ENCODE measurements at regions not wholly inside any gene's neighbourhood (a gene's known extent, or its start where the extent isn't known, plus 50 kb on each side); places are given as distances from the start of the nearest gene placed in this dataset.
A peak's percentile ranks its signal among the peaks of the same experiment; 100 is the strongest.
"Not testable (repeated sequence)": the region's sequence is repeated elsewhere in the genome, so short reads cannot be mapped to it uniquely, and the experiment has no call there.

- no peak for DNase-seq (ENCODE audit: low read depth)
Measured at GRCh38 chr14:35988972-35989690, 163.0 kb downstream of the BRMS1L start.

DNA sequence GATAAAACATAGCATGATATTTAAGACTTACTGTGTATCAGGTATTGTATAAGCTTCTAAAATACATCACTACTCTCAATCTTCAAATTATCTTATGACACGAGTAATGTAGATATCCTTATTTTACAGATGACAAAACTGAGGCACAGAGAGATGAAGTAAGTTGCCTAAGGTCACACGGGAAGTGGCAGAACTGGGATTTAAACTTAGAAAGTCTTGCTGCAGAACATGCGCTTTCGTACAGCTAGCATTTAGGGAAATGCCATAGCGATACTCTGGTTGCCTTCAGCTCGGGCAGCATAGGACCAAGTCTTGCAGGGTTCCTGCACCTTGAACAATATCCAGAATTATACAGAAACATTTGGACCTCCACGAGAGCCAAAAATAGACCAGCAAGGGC lies 162.4 kb downstream of the BRMS1L start:
- DNase-seq (ENCODE audit: low read depth): no peak

DNA sequence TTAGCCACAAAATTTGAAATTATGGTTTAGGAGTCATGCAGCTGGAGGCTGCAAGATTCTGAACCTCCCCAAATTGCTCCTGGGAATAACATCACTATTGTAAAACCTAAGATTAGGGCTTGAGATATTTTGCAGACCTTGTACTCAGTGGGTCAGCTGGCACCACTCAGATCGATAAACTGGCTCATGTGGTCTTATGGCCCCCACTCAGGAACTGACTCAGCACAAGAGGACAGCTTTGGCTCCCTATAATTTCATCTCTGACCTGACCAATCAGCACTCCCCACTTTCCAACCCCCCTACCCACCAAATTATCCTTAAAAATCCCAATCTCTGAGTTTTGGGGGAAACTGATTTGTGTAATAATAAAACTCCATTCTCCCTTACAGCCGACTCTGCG lies 161.6 kb downstream of the BRMS1L start:
- no peak for DNase-seq (ENCODE audit: low read depth)

DNA sequence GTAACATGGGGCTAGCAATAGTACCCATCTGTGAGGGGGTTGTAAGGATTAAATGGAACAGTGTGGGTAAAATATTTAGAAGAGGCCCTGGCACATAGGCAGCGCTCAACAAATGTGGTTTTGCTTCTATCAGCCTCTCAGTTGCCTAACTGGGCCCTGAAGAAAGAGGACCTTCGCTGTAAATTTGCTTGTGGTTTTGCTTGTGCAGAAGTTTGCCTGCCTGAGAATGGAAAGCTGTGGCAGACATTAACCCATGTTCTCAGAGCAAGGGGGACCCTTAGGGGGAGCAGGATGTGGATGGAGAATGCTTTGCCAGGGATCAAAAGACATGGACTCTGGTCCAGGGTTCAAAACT lies 160.1 kb downstream of the BRMS1L start:
- DNase-seq (ENCODE audit: low read depth): no peak

- peak; percentile 4 for DNase-seq (ENCODE audit: low read depth)
Measured at GRCh38 chr14:35985474-35986218, 159.5 kb downstream of the BRMS1L start.

DNA sequence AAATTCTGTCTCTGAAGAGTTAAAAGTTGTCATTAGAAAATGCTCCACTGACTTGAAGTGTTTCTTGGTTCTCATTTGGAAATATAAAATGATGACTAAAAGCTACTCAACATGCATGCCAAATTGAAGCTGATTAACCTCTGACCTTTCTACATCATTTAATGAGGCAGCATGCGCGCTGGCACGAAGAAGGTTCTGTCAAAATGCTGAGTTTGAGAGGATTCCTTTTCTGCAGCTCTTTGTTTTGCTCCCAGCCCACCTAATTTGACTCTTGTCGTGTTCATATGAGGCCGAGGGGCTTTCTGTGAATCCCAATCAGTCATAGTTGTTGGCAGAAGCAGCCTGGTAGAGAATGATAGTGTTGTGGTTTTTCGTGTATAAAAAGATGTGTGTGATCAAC lies 153.4 kb downstream of the BRMS1L start:
- no peak for DNase-seq (ENCODE audit: low read depth)

- no peak for DNase-seq (ENCODE audit: low read depth)
Measured at GRCh38 chr14:35978561-35978960, 152.4 kb downstream of the BRMS1L start.

DNA sequence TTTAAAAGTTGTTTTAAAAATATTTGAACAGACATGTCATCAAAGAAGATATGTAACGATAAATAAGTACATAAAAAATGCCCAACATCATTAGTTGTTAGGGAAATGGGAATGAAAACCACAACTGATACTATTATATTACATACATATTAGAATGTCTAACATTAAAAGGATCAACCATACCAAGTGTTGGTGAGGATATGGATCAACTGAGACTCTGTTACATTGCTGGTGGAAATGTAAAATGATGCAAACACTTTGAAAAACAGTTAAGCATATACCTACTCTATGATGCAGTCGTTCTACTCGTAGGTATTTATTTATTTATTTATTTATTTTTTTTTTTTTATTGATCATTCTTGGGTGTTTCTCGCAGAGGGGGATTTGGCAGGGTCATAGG lies 149.7 kb downstream of the BRMS1L start:
- no peak for DNase-seq (ENCODE audit: low read depth)

DNA sequence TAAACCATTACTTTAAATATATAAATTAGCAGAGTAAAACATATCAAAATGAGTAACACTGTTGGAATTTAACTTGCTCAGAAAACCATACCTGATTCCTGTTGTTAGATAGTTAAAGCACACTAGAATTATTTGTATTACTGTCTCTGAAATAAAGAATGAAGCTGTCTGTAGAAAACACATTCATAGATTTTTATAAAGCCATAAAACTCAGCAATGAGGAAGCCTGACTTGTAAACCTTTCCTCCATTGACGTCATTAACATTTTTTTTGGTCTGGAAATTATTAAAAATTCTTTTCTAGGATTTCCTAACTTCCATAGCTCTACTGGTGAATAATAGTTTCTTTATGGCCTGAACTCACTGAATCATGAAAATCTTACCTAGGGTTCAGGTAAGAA lies 147.6 kb downstream of the BRMS1L start:
- DNase-seq (ENCODE audit: low read depth): no peak

DNA sequence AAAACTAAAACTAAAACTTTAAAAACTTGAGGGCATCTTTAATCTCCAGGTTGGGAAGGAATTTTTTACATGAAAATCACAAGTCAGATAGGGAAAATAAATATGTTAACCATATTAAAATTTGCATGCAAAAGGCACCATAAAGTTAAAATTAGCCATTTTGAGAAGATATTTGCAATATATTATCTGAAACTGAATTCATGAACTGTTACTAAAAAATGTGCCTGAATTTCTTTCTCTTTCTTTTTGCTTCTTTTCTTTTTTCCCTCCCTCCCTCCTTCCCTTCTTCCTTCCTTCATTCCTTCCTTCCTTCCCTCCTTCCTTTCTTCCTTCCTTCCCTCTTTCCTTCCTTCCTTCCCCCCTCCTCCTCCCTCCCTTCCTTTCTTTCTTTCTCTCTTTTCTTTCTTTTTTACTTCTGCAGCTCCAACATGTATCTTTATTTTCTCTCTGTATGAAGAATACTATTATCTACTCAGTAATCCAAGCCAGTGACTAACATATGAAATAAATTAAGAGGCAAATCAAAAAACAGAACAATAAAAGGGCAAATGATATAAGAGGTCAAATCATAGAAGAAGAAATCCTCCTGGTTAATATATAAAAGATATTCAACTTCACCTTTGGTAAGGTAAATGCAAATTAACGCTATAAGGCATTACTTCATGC lies 146.0 kb downstream of the BRMS1L start:
- no peak for DNase-seq (ENCODE audit: low read depth)

DNA sequence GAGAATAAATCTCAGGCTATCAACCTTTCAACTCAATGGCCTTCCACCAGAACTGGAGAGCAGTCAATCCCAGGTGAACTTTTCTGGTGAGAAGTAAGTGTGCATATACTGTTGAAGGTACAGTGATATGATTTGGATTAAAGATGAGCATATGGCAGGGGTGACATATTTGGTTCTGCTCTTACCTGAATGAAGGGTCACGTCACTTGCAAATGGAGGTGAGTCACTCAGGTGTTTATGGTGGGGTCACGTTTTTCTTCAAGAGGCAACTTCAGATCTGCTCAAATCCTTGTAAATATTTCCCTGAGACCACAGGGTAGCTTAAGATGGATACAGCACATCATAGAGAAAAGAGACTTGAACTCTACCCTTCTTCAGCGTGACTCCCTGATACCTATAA lies 143.2 kb downstream of the BRMS1L start:
- DNase-seq (ENCODE audit: low read depth): no peak

DNA sequence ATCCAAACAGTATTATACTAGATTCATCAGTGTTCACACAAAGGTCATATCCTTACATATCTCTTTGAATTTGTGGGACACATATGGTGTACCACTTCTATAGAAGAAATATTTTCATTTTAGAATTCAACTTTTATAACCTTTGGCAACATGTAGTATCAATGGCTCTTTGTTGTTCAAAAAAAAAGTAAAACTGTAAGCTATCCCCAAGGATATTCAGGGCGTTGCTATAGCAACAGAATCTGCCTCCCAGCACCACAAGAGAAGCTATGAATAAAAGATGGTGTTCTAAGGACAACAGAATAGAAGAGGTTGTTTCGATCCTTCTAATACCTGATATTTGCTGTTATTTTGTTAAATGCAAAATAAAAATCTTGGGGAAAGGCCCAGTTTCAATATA lies 139.3 kb downstream of the BRMS1L start:
- DNase-seq (ENCODE audit: low read depth): no peak

DNA sequence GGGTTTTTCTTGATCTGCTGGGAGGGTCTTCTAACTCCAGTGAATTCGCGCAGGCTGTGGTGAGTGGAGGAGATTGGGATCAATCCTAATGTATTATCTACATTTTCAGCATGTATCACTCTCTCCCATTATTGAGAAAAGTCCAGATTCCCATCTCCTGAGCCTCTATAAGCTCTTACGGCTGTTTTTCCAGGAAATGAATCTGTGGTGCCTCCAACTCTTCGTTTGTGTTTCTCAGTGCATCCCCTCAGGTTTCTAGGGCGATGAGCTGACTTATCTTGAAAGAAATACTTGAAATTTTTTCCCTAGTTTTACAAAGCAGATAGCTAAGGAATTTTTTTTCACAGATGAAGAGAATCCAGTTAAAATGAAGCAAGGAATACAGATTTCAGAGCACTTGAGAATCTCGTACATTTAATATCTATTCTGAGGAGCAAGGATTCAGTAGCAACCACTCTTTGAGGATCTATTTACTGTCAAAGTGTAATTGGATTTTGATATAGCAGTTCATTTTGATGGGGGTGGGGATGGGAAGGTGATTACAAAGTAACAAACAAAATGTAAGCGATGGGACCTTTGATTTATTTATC lies 138.7 kb downstream of the BRMS1L start:
- DNase-seq (ENCODE audit: low read depth): no peak

- no peak for DNase-seq (ENCODE audit: low read depth)
Measured at GRCh38 chr14:35963209-35963608, 137.1 kb downstream of the BRMS1L start.

DNA sequence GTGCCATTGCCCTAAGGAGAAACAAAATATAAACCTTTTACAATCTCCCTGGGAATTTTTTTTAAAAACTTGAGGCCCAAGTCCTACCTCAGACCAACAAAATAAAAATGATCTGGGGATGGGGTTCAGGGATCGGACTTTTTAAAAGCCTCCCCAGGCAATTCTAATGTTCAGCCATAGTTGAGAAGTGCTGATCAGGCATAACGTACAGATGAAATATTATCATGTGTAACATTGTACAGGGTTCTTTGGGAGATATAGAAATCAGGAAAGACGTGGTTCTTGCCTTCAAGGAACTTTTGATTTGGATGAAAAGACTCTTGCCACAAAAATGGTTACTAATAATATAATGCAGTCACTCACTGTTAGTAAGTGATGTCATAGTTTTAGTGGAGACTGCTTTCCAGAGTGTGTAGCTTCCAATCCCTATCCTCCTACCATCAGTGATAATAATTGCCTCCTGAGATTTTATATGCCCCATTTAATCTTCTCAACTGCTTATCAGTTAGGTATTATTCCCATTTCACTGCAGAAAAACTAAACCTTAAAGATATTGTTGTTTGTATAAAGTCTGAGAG lies 135.6 kb downstream of the BRMS1L start:
- DNase-seq (ENCODE audit: low read depth): no peak

DNA sequence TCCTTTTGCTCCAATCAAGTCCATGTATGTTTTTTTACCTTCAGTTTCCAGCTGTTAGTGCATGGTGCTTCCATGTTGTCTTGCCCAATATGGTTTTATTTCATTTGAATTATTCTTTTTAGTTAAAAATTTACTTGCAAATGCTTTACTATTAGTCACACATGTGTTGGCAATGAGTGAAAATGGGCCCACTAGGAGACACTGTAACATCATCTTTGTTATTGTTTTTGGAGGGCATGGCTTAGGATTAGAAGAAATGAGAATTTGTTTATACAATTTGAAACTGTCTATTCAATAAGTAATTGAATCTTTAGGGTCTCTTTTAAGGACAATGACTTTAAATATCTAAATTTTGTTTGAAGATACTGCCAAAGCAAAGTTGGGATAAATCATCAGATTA lies 133.7 kb downstream of the BRMS1L start:
- no peak for DNase-seq (ENCODE audit: low read depth)

GRCh38 chr14:35958499-35958898 lies 132.4 kb downstream of the BRMS1L start:
- DNase-seq (ENCODE audit: low read depth): no peak

GRCh38 chr14:35956376-35957085 lies 130.4 kb downstream of the BRMS1L start:
- no peak for DNase-seq (ENCODE audit: low read depth)

- DNase-seq (ENCODE audit: low read depth): no peak
Measured at GRCh38 chr14:35952584-35952983, 126.4 kb downstream of the BRMS1L start.

- no peak for DNase-seq (ENCODE audit: low read depth)
Measured at GRCh38 chr14:35949920-35950513, 123.9 kb downstream of the BRMS1L start.

DNA sequence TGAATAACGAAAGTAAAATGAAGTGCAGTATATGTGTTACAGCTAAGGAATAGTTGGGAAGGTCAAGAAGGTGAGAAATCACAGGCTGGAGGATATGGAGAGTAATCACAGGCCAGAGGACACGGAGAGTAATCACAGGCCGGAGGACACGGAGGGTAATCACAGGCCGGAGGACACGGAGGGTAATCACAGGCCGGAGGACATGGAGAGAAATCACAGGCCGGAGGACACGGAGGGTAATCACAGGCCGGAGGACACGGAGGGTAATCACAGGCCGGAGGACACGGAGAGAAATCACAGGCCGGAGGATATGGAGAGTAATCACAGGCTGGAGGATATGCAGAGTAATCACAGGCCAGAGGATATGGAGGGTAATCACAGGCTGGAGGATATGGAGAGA lies 121.8 kb downstream of the BRMS1L start:
- not testable (repeated sequence) for DNase-seq (ENCODE audit: low read depth)

- no peak for DNase-seq (ENCODE audit: low read depth)
Measured at GRCh38 chr14:35944847-35945246, 118.7 kb downstream of the BRMS1L start.

All from HS-5 (cell line).